ACHN (cell line): ENCODE measurements at regions not wholly inside any gene's neighbourhood (a gene's known extent, or its start where the extent isn't known, plus 50 kb on each side); places are given as distances from the start of the nearest gene placed in this dataset.

Source experiments
- DNase-seq: peaks from one replicate; pipeline ENCODE4 v3.0.0-alpha.2; 2015
- in situ Hi-C: cut with HindIII; loops from 2 replicates; pipeline ENCODE4 v1.10.0; 2017; ENCODE audit warnings: low sequenced_read_pairs, low pct_ligation_motif_present, low pct_unique_long_range_greater_than_20kb

DNA sequence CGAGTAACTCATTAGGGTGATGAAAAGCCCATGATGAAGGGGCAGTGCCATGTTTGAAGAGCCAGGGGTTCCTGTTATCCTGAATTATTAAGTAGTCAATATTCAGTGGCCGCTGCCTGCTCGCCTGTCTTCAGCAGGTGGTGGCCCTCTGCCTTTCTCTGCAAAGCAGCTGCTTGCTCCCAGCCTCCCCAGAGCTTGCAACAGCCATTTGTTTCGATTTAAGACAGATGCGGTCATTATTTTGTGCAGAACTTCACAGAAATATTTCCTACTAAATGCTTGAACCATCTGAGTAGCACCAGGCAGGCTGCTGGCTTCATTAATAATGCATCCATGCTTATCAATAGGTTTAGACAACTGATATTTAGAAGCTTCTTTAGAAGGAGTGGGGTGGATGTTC lies 104.3 kb upstream of the TTC29 start:
- no peak for DNase-seq
- in situ Hi-C loops: no loop called here

DNA sequence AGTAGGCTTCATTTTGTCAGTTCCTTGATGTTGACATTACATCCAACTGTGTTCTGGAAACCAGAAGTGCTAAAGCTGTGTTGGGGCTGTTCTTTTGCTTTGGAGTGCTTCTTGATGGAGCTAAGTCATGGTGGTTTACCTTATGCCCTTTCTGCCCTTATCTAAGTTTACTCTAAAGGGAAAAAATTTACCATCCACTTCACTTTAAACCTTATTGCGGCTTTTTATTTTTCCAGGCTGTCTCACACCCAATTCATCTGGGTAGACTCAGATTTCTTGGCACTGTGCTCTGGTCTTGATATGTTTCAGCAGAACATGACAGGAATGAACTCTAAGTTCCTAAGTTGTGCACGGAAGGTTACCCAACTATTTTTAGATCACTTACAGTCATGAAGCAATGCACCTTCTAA lies 104.7 kb upstream of the TTC29 start:
- no peak for DNase-seq
- in situ Hi-C loops: no loop called here

DNA sequence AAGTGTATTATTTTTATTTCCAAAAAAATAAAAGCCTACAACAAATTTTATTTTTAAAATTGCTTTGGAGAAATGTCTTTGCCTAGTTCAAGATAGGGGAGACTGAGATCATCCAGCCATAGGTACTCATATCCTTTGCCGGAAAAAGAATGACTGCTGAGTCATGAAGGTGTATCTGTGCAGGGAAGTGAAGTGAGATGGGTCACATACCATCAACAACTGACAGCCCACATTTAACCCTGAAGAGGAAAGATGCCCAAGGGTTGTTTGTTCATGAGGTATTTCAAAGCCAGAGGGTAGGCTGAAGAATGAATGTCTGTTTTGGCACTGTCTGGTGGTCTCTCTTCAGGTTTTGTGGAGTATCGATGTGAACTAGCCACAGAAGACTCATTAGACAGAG lies 106.7 kb upstream of the TTC29 start:
- in situ Hi-C loops: no loop called here
- no peak for DNase-seq

DNA sequence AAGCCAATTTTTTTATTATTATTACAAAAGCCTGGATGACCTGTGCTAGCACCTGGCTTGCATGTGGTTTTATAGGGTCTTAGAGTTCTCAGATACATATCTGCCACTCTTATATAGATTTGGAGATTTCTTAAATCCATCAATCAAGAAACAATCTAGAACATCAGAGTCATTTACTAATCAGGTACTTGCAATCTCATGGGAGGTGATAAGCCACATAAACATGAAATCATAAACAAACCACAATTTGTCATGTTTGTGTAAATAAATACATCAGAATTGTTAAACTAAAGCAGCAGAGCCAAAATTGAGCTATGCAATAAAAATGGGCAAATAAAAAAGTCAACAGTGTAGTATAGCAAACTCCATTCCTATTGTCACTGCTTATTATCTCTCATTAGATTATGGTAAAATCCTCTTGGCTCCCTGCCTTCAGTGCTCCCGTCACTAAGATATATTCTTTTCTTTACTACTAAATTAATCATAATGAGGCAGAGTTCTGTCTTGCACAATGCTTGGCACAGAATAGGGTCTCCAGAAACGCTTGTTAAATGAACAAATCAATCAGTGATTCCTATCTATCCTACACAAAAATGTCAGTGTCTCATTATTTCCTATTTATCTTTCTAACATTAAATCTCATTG lies 108.7 kb upstream of the TTC29 start:
- no peak for DNase-seq
- in situ Hi-C loops: no loop called here

DNA sequence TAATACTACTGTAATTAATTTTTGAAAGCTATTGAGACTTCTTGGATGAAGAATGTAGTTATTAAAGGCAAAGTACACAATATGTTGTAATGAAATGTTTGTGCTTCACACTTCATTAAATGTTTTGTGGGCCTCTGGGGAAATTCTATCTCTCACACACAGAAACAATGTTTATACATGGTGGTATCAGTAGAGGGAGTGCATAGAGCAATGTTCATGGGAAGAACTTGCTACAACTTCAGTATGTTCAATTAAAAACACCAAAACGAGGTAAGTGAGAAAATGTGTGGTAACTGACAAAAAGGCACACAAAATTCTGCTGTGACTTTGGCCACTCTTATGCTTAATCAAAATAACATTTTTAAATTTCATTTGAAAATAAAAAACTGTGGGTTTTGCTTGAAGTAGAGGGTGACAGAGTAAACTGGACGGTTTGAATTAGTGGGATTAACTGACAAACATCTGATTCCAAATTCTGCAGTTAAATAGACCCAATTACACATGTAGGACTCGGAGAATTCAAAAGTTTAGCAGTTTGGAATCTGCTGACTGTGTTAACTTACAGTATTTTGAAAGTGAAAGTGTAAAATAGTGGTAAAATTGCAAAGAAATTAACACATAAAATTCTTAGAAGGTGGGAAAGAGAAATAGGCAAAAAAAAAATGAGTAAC lies 111.4 kb upstream of the TTC29 start:
- in situ Hi-C loops: no loop called here
- peak; percentile 48 for DNase-seq

DNA sequence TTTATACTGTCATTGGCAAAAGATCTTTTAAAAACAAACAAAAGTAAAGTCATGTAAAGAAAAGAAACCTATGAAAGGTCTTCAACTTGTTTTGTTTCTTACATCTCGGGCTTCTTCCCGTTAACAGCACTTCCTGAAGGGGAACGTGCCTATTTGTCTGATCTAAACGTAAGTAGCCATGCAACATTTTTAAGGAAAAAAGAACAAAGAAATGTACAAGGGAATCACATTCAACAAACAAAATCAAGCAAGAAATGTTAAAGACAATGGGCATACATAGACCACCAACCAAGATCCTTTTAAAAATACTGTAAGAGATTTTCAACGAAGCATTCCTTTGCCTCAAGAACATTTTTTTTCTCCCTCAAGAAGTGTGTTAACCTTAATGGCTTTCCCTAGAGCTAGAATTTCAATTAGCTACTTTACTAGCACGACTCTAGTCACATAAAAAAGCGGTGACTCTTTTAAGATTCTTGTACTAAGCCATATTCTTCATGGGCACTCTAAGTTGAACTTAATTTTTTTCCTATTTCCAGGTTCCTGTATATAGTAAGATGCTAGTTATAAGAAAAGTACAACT lies 112.0 kb upstream of the TTC29 start:
- peak; percentile 49 for DNase-seq
- in situ Hi-C loops: no loop called here

DNA sequence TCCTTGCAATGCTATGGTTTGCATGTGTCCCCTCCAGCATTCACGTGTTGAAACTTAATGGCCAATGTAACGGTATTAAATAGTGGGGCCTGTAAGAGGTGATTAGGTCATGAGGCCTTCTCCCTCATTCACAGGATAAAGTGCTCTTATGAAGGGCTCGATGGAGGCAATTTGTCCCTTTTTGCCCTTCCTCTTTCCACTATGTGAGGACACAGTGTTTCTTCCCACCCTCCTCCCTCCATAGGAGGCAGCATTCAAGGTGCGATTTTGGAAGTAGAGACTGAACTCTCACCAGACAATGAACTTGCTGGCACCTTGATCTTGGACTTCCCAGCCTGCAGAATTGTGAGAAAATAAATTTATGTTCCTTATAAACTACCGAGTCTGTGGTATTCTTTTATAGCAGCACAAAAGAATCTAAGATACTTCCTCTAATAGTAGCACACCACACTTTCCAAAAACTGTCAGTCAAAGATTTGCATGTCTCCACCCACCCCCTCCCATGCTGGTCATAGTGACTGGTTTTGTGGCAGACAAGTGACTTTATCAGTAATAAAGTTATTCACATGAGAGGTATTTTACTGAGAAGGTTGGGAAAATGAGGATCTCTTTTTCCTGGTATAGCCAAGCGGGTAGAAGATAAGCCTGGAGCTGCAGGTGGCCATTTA lies 113.5 kb upstream of the TTC29 start:
- no peak for DNase-seq
- in situ Hi-C loops: no loop called here

DNA sequence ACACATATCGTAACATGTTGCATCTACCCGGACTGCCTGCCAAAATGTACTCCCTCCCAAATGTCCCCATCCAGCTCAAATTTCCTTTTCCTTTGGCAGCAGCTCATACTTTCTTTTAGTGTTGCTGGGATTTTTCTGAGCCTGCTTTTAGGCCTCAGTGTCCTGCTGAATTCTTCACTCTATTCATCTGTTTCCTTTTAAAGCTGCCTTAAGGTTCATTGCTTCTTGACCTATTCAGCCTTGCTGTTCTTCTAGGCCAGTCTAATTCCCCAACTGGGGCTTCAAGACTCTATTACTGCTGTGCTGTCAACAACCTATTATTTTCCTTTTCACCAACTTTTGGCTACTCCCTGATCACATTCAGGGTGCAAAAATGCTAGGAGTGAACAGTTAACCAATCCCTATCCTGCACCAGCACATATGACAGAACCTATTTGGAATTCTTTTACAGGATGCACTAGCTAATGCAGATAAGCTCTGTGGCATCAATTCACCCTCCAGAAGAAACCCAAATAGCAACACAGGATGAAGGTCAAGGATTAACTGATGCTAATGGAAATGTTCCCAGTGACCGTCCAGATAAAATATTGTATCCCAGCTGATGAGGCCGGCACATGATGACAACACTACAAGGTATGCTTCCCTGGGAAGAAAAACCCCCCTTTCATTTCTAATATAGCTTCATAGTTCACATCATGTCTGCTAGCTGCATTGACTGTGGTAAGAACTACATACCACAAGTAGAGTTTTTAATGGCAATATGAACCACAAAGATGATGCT lies 114.7 kb upstream of the TTC29 start:
- no peak for DNase-seq
- in situ Hi-C loops: no loop called here

DNA sequence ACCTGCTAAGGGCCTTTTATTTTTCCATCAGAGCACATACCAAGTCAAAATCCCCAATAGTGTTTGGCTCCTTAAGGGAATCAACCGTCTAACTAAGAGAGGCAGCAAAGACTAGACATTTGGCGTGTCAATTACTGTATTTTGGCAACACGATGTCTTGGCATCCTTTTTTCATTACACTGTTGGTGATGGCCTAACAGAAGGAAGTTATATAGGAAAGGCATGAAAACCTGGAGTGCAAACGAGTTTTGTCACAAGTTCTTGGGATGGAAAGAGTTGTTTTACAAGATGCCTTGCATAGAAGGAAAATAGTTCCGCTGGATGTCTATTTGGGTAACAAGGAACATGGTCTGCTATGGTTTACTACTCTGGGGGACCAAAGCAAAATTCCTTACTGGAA lies 119.2 kb upstream of the TTC29 start:
- in situ Hi-C loops: no loop called here
- no peak for DNase-seq

DNA sequence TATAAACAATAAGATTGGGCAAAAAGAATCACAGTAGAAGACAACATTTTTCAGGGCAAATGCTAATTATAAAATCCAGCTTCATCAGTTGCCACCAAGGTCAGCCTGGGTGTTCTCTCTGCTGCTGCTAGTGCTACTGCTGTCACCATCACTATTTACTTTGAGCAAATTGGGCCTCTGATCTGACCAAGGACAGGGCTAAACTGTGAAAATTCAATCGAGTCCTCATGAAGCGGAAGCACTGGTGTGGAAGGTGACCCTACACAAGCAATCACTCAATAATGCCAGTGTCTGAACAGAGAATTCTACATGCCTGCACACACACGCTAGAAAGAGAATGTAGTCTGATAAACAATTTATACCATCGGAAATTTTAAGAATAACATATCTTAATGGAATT lies 122.9 kb upstream of the TTC29 start:
- in situ Hi-C loops: no loop called here

DNA sequence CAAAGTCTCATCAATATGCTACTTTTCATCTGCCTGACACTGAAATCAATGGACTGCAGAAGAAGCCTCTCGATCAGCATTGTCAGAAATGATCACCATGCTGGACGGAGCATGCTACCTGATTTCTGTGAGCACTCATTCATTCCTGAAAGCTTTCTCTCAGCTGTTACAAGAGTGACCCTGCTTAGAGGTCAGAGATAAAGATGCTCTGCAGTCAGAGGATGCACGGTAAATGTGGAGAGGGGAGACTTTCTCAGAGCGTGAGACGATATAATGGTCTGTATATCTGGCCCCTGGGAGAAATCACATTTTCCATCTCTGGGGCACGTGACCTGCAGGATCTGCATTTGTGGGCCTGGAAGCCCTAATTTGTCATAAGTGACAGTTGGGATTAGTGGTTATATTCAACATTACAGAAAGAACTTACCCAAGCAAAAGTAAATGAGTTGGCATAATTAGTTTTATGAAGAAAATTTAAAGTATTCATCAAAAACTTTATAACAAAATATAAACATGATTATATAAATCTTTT lies 125.6 kb upstream of the TTC29 start:
- no peak for DNase-seq
- in situ Hi-C loops: no loop called here

More for the DNA sequence above, 122.9 kb upstream of the TTC29 start:
- DNase-seq: no peak

DNA sequence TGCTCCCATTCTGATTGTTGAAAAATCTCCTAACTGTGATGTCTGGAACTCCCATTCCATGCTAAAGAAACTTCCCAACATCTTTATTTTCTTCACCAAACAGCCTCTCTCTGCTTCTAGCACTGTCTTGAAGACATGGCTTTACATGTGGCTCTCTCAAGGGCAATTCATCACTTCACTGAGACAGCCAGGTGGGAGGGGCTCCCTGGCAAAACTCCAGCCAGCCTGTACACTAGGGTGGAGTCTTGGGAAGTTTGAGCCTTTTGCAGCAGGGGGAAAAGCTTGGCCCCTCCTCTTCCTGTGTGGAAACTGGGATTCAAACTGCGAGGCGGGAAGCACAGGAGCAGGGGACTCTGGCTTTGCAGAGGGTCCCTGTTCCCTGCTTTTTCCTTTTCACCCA lies 130.5 kb upstream of the TTC29 start:
- in situ Hi-C loops: no loop called here

DNA sequence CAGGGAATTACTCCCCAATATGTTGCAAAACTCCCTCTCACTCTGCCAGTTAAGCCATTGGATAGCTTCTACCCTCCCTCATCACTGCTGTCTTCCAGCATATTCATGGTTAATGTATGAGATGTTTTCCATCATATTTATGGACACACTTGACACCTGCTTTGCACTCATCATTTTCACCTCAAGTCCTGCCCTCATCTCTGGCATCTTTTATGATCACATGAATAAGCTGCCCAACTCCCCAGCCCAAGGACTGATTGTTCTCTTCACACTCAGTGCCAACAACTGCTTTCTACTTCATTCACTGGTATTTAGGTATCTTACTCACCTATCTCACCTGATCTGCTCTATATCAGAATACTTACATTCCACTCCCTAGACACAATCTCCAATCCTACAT lies 131.1 kb upstream of the TTC29 start:
- no peak for DNase-seq
- in situ Hi-C loops: no loop called here

More for the DNA sequence above, 130.5 kb upstream of the TTC29 start:
- no peak for DNase-seq

DNA sequence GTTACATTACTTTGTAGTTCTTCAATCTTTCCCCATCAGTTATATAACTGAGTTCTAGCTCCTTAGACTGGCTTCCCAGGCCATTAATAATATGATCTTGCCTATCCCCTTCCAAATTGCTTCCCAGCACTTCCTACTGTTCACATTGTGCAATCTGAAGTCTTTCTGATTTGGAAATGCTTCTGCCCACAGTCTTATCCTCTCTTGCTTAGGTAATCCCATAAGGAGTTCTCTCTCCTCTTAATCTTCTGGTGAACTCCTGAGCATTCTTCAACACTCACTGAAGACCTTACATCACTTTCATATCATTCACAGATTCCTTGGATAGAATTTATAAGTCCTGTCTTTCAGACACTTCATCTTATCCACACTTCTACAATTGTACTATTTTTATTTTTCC lies 132.7 kb upstream of the TTC29 start:
- DNase-seq: no peak
- in situ Hi-C loops: no loop called here

DNA sequence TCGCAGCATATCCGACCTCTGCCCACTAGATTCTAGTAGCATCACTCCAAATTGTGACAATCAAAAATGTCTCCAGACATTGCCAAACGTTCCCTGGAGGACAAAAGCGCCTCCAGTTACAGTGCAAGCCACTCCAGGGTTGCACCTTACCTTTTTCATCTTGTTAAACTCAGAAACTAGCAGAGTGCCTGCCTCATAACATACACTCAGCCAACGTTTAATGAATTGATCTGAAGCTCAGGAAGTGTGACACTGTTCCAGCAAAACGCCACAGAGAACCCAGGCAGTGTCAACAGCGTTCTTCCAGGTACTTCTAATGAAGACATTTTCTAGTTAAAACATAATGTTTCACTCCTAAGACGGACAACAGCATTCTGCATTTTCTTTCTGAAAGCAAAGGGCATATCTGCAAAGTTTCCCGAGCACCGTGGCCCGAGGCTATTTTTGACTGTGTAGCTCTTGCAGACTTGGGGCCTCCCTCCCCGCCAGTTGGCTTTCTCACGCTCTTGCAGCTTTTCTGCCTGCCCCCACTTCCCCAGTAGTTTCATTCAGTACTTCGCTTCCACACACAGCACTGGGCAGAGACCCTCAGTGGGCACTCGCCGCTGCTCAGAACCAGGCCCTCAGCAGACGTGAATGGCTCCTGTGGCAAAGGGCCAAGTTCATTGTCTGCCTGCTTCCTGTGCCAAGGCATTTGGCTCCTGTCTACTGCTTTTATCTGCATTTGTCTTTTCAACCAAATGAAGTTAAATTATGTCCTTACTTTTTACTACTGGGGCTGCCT lies 133.4 kb upstream of the TTC29 start:
- DNase-seq: no peak
- in situ Hi-C loops: no loop called here

DNA sequence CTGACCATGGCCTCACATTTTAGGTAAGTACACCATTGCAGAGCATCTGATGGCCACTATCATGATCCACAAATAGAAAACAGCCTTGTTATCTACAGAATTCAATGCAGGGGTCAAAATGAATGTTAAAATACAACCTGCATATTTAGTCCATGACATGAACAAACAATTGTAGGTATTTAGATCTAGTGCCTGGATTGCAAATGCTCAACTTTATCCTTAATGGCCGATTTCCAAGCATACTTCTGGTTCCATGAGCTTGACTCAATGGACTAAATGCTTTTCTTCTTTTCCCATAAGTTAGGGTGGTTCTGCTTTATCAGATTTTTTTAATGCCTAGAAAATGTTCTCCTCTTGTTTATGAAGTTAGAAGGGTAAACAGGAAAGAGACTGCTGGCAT lies 139.2 kb upstream of the TTC29 start:
- no peak for DNase-seq
- in situ Hi-C loops: no loop called here

DNA sequence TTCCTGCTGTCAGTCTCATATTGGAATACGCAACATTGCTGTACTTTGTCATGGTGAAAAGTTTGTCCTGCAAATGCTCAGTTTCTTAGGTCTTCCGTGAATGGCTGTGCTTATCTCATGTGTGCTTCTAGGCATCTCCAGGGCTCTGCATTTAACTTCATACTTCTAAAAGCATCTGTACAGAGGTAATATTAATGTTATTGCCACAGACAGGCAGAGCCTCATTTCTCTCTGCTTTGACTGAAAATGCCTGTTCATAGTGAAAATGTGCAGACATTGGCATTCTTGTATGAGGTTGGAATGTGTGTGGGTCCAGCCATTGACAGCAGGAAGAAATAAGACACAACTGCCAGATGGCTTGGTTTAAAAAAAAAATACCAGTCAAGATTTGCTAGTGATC lies 140.1 kb upstream of the TTC29 start:
- in situ Hi-C loops: no loop called here
- no peak for DNase-seq

DNA sequence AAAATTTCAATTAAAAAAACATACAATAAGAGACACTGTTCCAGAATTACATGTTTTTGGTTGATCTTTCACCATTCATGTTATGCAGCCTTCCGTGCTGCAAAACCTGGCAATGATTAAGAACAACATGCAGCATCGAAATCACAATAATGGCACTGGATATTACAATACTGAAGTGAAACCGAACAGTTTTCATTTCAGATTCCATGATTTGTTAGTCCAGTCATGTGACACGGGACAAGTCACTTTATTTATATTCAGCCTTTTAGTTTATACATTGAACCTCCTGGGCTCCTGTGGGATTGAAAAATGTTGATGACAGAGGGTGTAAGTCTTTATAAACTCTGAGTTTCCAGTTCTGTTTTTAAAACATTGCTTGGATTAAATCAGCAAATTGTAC lies 142.5 kb upstream of the TTC29 start:
- in situ Hi-C loops: no loop called here
- DNase-seq: no peak
